ENCODE measurements at regions not wholly inside any gene's neighbourhood (a gene's known extent, or its start where the extent isn't known, plus 50 kb on each side); places are given as distances from the start of the nearest gene placed in this dataset.

- no peak for TF ChIP-seq CTCF (IDR thresholded peaks at IDR 0.05)
- ATAC-seq (no peak), DNase-seq (no peak)
- intact Hi-C loops (cut with DNase I, micrococcal nuclease): no loop called here
- H3K36me3 ChIP-seq (ENCODE audit: low read depth): no peaks in the 10 kb centered on the region
- no peaks in the 10 kb centered on the region for H3K9me3 ChIP-seq
- no peak overlapping the region for H3K4me3 ChIP-seq
- H3K4me1 ChIP-seq (ENCODE audit: low read depth): no peaks in the 10 kb centered on the region
These were observed 296.7 kb upstream of the DACH1 start for GRCh38 chr13:72163678-72164077.

- no peak overlapping the region for H3K4me3 ChIP-seq
These were observed 294.0 kb upstream of the DACH1 start for GRCh38 chr13:72160977-72161376.

GRCh38 chr13:72156760-72157159 lies 289.8 kb upstream of the DACH1 start:
- DNase-seq: no peak
- Histone ChIP-seq H3K4me1 (ENCODE audit: low read depth) (no peaks in the 10 kb centered on the region), H3K4me3 (no peak overlapping the region), H3K36me3 (ENCODE audit: low read depth) (no peaks in the 10 kb centered on the region), H3K9me3 (no peaks in the 10 kb centered on the region)
- no peak for TF ChIP-seq CTCF (IDR thresholded peaks at IDR 0.05)
- no peak for ATAC-seq
- intact Hi-C loops (cut with DNase I, micrococcal nuclease): no loop called here

More at GRCh38 chr13:72160977-72161376, 294.0 kb upstream of the DACH1 start:
- no peaks in the 10 kb centered on the region for H3K36me3 ChIP-seq (ENCODE audit: low read depth)
- no peaks in the 10 kb centered on the region for H3K9me3 ChIP-seq
- no peak for ATAC-seq
- intact Hi-C loops (cut with DNase I, micrococcal nuclease): no loop called here
- no peak for DNase-seq
- no peaks in the 10 kb centered on the region for H3K4me1 ChIP-seq (ENCODE audit: low read depth)
- no peak for TF ChIP-seq CTCF (IDR thresholded peaks at IDR 0.05)

GRCh38 chr13:72153272-72153671 lies 286.3 kb upstream of the DACH1 start:
- no peak for ATAC-seq
- intact Hi-C loops (cut with DNase I, micrococcal nuclease): no loop called here
- no peak overlapping the region for H3K4me3 ChIP-seq

GRCh38 chr13:72151241-72151640 lies 284.2 kb upstream of the DACH1 start:
- H3K4me3 ChIP-seq: no peak overlapping the region
- ATAC-seq (no peak), DNase-seq (no peak)
- H3K36me3 ChIP-seq (ENCODE audit: low read depth): no peaks in the 10 kb centered on the region
- H3K9me3 ChIP-seq: no peaks in the 10 kb centered on the region
- H3K4me1 ChIP-seq (ENCODE audit: low read depth): no peaks in the 10 kb centered on the region
- no peak for TF ChIP-seq CTCF (IDR thresholded peaks at IDR 0.05)
- intact Hi-C loops (cut with DNase I, micrococcal nuclease): no loop called here

More at GRCh38 chr13:72153272-72153671, 286.3 kb upstream of the DACH1 start:
- no peak for TF ChIP-seq CTCF (IDR thresholded peaks at IDR 0.05)
- no peak for DNase-seq
- H3K4me1 ChIP-seq (ENCODE audit: low read depth): no peaks in the 10 kb centered on the region
- H3K9me3 ChIP-seq: no peaks in the 10 kb centered on the region
- H3K36me3 ChIP-seq (ENCODE audit: low read depth): no peaks in the 10 kb centered on the region

GRCh38 chr13:72150502-72150901 lies 283.5 kb upstream of the DACH1 start:
- Histone ChIP-seq H3K9me3 (no peaks in the 10 kb centered on the region), H3K4me1 (ENCODE audit: low read depth) (no peaks in the 10 kb centered on the region), H3K36me3 (ENCODE audit: low read depth) (no peaks in the 10 kb centered on the region), H3K4me3 (no peak overlapping the region)
- intact Hi-C loops (cut with DNase I, micrococcal nuclease): no loop called here
- no peak for DNase-seq
- no peak for ATAC-seq
- TF ChIP-seq CTCF (IDR thresholded peaks at IDR 0.05): no peak

All from mucosa of descending colon (tissue), 3 donors.